Esophagus muscularis mucosa (tissue), 4 donors: ENCODE measurements at regions not wholly inside any gene's neighbourhood (a gene's known extent, or its start where the extent isn't known, plus 50 kb on each side); places are given as distances from the start of the nearest gene placed in this dataset.

Source experiments
- DNase-seq: peaks from one replicate; pipeline ENCODE4 v3.0.0-alpha.2; 2017; ENCODE audit errors: extremely low spot score
- H3K27ac ChIP-seq, 4 donors: fragments of 200-600 bp; sonication (generic); replicated peaks in 1 of 4; 1 replicate in 3 of 4; 2 replicates in 1 of 4; pipeline ENCODE4 v1.5.1; 2016 to 2019; ENCODE audit warnings: mild to moderate bottlenecking in 1 of 4
- H3K27me3 ChIP-seq, 4 donors: fragments of 200-600 bp; sonication (generic); one replicate each; pipeline versions ENCODE4 v1.5.1 to v1.6.0; 2016 to 2019
- H3K36me3 ChIP-seq, 4 donors: fragments of 200-600 bp; sonication (generic); one replicate each; pipeline ENCODE4 v1.5.1; 2016 to 2019
- H3K4me1 ChIP-seq, 4 donors: fragments of 200-600 bp; sonication (generic); one replicate each; pipeline ENCODE4 v1.5.1; 2016 to 2019
- H3K4me3 ChIP-seq, 4 donors: fragments of 200-600 bp; sonication (generic); 1 replicate in 2 of 4; 2 replicates in 2 of 4; pipeline ENCODE4 v1.5.1; 2016 to 2019; ENCODE audit warnings: mild to moderate bottlenecking in 4 of 4, moderate library complexity in 1 of 4
- H3K9me3 ChIP-seq, 4 donors: fragments of 200-600 bp; sonication (generic); 1 replicate in 3 of 4; 2 replicates in 1 of 4; pipeline ENCODE4 v1.5.1; 2016 to 2019
- CTCF ChIP-seq, 3 experiments: fragments of 200-600 bp in 2 of 3; fragments of 450-650 bp in 1 of 3; sonication (generic) in 2 of 3; IDR thresholded peaks; one replicate each; pipeline ENCODE4 v1.5.1; 2017 to 2019; ENCODE audit warnings: antibody characterized with exemption in 3 of 3, mild to moderate bottlenecking in 2 of 3, moderate library complexity in 1 of 3
- EP300 ChIP-seq: sonication (generic); formaldehyde crosslinking; IDR thresholded peaks from one replicate; pipeline ENCODE4 v1.6.1; 2017; ENCODE audit warnings: antibody characterized with exemption
- POLR2A ChIP-seq: fragments of 450-650 bp; IDR thresholded peaks from one replicate; pipeline ENCODE4 v1.6.1; 2017; ENCODE audit warnings: antibody characterized with exemption, moderate library complexity, mild to moderate bottlenecking, low read depth
- POLR2AphosphoS5 ChIP-seq, 2 donors: sonication (generic); formaldehyde crosslinking; IDR thresholded peaks; one replicate each; pipeline ENCODE4 v1.6.1; 2017; ENCODE audit warnings: antibody characterized with exemption in 2 of 2
- WGBS: methylation state at CpG from one replicate; pipeline ENCODE4 v1.1.5; 2018; 5-methylcytosine and 5-hydroxymethylcytosine counted together
- intact Hi-C: fragments of 100-400 bp; cut with DNase I; formaldehyde crosslinking; loops from one replicate; pipeline ENCODE4 v1.15.1; 2023

DNA sequence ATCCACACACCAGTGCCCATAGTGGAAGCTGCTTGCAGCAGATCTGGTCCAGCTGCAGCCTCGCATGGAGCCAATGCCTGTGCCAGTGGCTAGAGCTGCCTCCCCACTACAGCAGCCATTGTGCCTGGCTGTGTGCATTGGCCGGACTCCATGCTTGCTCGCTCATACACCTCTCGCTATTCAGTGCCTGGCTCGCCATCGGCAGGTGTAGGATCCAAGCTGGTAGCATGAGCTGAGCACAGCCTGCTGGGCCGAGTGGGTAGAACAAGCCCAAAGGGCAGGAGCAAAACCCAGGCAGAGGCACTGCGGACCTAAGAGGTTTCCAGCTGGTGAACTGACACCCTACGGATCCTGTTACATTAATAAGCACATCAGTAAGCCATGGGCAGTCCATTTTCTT lies 1184.1 kb downstream of the AMY1C start:
- TF ChIP-seq POLR2A: no peak
- no peak for TF ChIP-seq POLR2AphosphoS5 (IDR thresholded peaks at IDR 0.05)
- no peak for TF ChIP-seq EP300
- no peak for TF ChIP-seq CTCF (IDR thresholded peaks at IDR 0.05)
- Histone ChIP-seq H3K4me3 (no peak overlapping the region), H3K36me3 (no peaks in the 10 kb centered on the region), H3K27ac (no peak overlapping the region), H3K4me1 (no peaks in the 10 kb centered on the region), H3K27me3 (no peaks in the 10 kb centered on the region), H3K9me3 (no peaks in the 10 kb centered on the region)
- 73% methylated on average over 9 of the region's 9 CpGs for WGBS
- intact Hi-C loops: no loop called here
- no peak for DNase-seq

DNA sequence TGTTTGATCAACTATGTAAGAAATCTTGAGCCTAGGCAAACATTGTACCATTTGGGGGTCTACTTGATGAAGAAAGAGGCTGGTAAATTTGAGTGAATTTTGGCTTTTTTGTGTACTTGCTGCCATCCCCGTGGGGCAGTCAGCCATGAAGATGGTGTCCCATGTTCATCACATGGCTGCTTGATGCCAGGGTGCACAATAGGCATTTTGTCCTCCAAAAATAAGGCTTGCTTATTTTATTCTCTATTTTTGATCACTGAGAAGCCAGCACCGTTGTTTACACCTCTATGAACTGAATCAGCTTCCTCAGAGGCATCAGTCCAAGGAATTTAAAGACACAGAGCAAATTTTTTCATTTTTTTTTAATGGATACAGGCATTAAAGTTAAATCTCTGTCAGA lies 1195.7 kb downstream of the AMY1C start:
- H3K9me3 ChIP-seq: peaks cover 0 to 4% (median 0%) of the 10 kb centered on the region in 4 donors
- intact Hi-C loops: no loop called here
- WGBS: 69% methylated on average over 2 of the region's 2 CpGs
- no peaks in the 10 kb centered on the region for H3K4me1 ChIP-seq
- TF ChIP-seq EP300: no peak
- TF ChIP-seq POLR2AphosphoS5 (IDR thresholded peaks at IDR 0.05): no peak
- TF ChIP-seq CTCF (IDR thresholded peaks at IDR 0.05): no peak
- no peak for TF ChIP-seq POLR2A
- H3K36me3 ChIP-seq: no peaks in the 10 kb centered on the region
- H3K27ac ChIP-seq: no peak overlapping the region
- no peak overlapping the region for H3K4me3 ChIP-seq
- DNase-seq: no peak
- H3K27me3 ChIP-seq: no peaks in the 10 kb centered on the region

- no peaks in the 10 kb centered on the region for H3K36me3 ChIP-seq
- no peaks in the 10 kb centered on the region for H3K4me1 ChIP-seq
- DNase-seq: no peak
- intact Hi-C loops: no loop called here
- 95% methylated on average over 4 of the region's 4 CpGs for WGBS
- H3K27ac ChIP-seq: no peak overlapping the region
- H3K9me3 ChIP-seq: no peaks in the 10 kb centered on the region
- TF ChIP-seq POLR2A (no peak), CTCF (IDR thresholded peaks at IDR 0.05) (no peak)
- H3K4me3 ChIP-seq: no peak overlapping the region
- H3K27me3 ChIP-seq: no peaks in the 10 kb centered on the region
These were observed 1197.0 kb downstream of the AMY1C start for GRCh38 chr1:104946558-104947210.

DNA sequence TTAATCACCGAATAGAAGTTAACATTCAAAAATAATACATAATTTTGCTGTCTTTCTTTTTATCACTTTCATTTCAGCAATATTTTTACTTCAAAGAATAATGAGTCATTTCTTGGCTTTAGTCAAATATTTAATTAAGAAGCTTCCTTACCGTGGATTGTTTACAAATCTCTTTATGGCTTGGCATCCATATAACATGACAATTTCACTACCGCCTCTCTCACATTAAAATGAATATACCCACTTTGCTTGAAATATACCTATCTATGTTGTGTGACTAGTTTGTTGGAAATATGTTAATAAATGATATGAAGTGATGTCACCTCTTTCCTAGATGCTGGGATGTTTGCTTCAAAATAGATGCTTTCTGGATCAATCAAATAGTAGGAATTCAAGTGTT lies 1203.9 kb downstream of the AMY1C start:
- TF ChIP-seq POLR2A (no peak), EP300 (no peak), POLR2AphosphoS5 (IDR thresholded peaks at IDR 0.05) (no peak), CTCF (IDR thresholded peaks at IDR 0.05) (no peak)
- WGBS: 73% methylated on average over 3 of the region's 3 CpGs
- Histone ChIP-seq H3K4me3 (no peak overlapping the region), H3K36me3 (no peaks in the 10 kb centered on the region), H3K9me3 (no peaks in the 10 kb centered on the region), H3K27ac (no peak overlapping the region), H3K27me3 (no peaks in the 10 kb centered on the region), H3K4me1 (no peaks in the 10 kb centered on the region)
- DNase-seq: no peak
- intact Hi-C loops: no loop called here

GRCh38 chr1:104973516-104973915 lies 1223.8 kb downstream of the AMY1C start:
- no peak overlapping the region for H3K4me3 ChIP-seq
- no peak for DNase-seq
- intact Hi-C loops: no loop called here
- WGBS: 65% methylated on average over 2 of the region's 2 CpGs
- no peaks in the 10 kb centered on the region for H3K9me3 ChIP-seq
- TF ChIP-seq POLR2AphosphoS5 (IDR thresholded peaks at IDR 0.05) (no peak), EP300 (no peak), CTCF (IDR thresholded peaks at IDR 0.05) (no peak), POLR2A (no peak)
- no peaks in the 10 kb centered on the region for H3K36me3 ChIP-seq
- H3K27ac ChIP-seq: no peak overlapping the region
- no peaks in the 10 kb centered on the region for H3K27me3 ChIP-seq
- H3K4me1 ChIP-seq: no peaks in the 10 kb centered on the region
